ENCODE measurements at regions not wholly inside any gene's neighbourhood (a gene's known extent, or its start where the extent isn't known, plus 50 kb on each side); places are given as distances from the start of the nearest gene placed in this dataset.

DNA sequence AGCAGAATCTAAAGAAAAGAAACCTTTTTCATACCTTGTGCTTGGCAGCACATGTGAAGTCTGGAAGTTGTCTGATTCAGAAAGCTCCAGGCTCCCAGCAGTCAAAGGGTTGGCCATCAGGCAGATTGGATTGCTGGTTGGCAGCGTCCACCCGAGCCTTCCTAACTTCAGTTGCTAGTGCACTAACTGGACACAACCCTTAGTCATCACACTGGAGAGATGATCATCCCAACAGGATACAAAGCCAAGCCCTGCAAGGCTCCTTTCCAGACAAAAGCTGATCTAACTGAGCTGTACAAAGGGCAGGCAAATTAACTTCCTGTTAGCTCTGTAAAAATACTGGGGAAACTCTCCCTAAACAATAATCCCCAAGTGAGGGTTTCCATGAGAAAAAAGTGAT, 185.6 kb downstream of the SNX18 start:
- Histone ChIP-seq H4K20me1 (ENCODE audit: insufficient read depth, low read length) (no peaks in the 10 kb centered on the region), H3K36me3 (replicated peaks; ENCODE audit: low read depth, low read length) (no peaks in the 10 kb centered on the region), H3K27me3 (ENCODE audit: low read depth, low read length) (no peaks in the 10 kb centered on the region), H3K4me2 (ENCODE audit: low read length) (no peak overlapping the region), H3K79me2 (ENCODE audit: low read length) (no peaks in the 10 kb centered on the region), H3K27ac (ENCODE audit: low read length) (no peak overlapping the region), H3K9me3 (ENCODE audit: insufficient read depth, low read length) (no peaks in the 10 kb centered on the region), H3K4me3 (ENCODE audit: low read length) (no peak overlapping the region), H3K4me1 (ENCODE audit: low read length) (peaks cover 39% of the 10 kb centered on the region), H2AFZ (ENCODE audit: low read depth, low read length) (no peak overlapping the region), H3K9ac (ENCODE audit: low read length) (no peak overlapping the region)
- TF ChIP-seq EZH2phosphoT487 (IDR thresholded peaks at IDR 0.05; ENCODE audit: low read depth) (no peak), CTCF (IDR thresholded peaks at IDR 0.05; ENCODE audit: low read depth, low read length) (no peak)

DNA sequence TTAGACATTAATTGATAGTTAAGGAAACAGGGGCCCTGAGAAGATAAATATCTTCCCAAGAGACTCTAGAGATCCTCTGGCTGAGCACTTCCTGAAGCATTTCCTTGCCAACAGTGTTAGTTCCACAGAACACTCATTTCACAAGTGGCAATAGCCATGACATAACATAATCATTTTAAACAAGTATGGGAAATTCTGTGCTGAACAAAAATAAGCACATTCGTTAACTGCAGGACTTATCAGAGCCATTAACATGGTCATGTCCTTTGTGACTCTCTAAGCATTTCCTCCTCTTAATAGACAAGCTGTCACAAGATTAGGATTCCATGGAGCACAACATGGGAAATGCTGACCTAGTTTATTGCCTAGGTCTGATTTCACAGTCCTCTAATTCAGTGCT, 184.9 kb downstream of the SNX18 start:
- H3K27me3 ChIP-seq (ENCODE audit: low read depth, low read length): no peaks in the 10 kb centered on the region
- H3K4me3 ChIP-seq (ENCODE audit: low read length): no peak overlapping the region
- no peaks in the 10 kb centered on the region for H3K36me3 ChIP-seq (replicated peaks; ENCODE audit: low read depth, low read length)
- no peak overlapping the region for H3K27ac ChIP-seq (ENCODE audit: low read length)
- H3K9ac ChIP-seq (ENCODE audit: low read length): no peak overlapping the region
- H3K9me3 ChIP-seq (ENCODE audit: insufficient read depth, low read length): no peaks in the 10 kb centered on the region
- peaks cover 33% of the 10 kb centered on the region for H3K4me1 ChIP-seq (ENCODE audit: low read length)
- H4K20me1 ChIP-seq (ENCODE audit: insufficient read depth, low read length): no peaks in the 10 kb centered on the region
- H3K79me2 ChIP-seq (ENCODE audit: low read length): no peaks in the 10 kb centered on the region
- no peak for TF ChIP-seq CTCF (IDR thresholded peaks at IDR 0.05; ENCODE audit: low read depth, low read length)
- no peak for TF ChIP-seq EZH2phosphoT487 (IDR thresholded peaks at IDR 0.05; ENCODE audit: low read depth)
- no peak overlapping the region for H2AFZ ChIP-seq (ENCODE audit: low read depth, low read length)
- no peak overlapping the region for H3K4me2 ChIP-seq (ENCODE audit: low read length)

DNA sequence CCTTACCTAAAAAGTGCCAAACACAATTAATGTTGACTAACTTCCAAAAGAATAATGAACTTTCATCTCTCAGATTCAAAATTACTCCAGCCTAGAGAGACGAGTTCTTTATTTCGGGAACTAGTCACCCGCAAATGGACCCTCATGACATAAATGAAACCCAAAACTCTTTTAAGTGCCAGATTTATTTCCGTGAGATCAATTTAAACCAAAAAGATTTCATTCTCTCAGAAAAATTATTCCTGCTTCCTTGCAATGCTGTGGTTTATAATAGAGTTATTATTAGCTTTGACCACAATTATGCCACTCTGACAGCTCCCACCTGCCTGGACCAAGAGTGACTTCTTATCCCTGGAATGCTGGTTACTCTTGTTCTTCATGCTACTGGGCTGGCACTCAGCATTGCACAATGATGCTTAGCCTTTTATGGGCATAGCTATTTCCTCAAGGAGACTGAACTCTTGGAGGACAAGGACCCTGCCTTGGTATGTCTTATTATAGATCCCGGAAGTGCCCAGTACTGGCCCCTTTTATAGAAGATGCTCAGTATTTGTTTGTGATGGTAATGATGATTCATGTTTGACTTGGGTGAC, 183.5 kb downstream of the SNX18 start:
- Histone ChIP-seq H3K4me3 (ENCODE audit: low read length) (no peak overlapping the region), H3K4me2 (ENCODE audit: low read length) (no peak overlapping the region), H3K36me3 (replicated peaks; ENCODE audit: low read depth, low read length) (no peaks in the 10 kb centered on the region), H2AFZ (ENCODE audit: low read depth, low read length) (no peak overlapping the region), H3K27me3 (ENCODE audit: low read depth, low read length) (no peaks in the 10 kb centered on the region), H3K79me2 (ENCODE audit: low read length) (no peaks in the 10 kb centered on the region), H3K27ac (ENCODE audit: low read length) (no peak overlapping the region), H4K20me1 (ENCODE audit: insufficient read depth, low read length) (no peaks in the 10 kb centered on the region), H3K9ac (ENCODE audit: low read length) (no peak overlapping the region), H3K4me1 (ENCODE audit: low read length) (peaks cover 19% of the 10 kb centered on the region), H3K9me3 (ENCODE audit: insufficient read depth, low read length) (no peaks in the 10 kb centered on the region)
- no peak for TF ChIP-seq CTCF (IDR thresholded peaks at IDR 0.05; ENCODE audit: low read depth, low read length)
- TF ChIP-seq EZH2phosphoT487 (IDR thresholded peaks at IDR 0.05; ENCODE audit: low read depth): no peak

- Histone ChIP-seq H2AFZ (ENCODE audit: low read depth, low read length) (no peak overlapping the region), H3K27ac (ENCODE audit: low read length) (no peak overlapping the region), H3K79me2 (ENCODE audit: low read length) (no peaks in the 10 kb centered on the region), H3K9me3 (ENCODE audit: insufficient read depth, low read length) (no peaks in the 10 kb centered on the region), H3K4me1 (ENCODE audit: low read length) (peaks cover 21% of the 10 kb centered on the region), H3K27me3 (ENCODE audit: low read depth, low read length) (no peaks in the 10 kb centered on the region), H3K4me2 (ENCODE audit: low read length) (no peak overlapping the region), H3K4me3 (ENCODE audit: low read length) (no peak overlapping the region), H4K20me1 (ENCODE audit: insufficient read depth, low read length) (no peaks in the 10 kb centered on the region), H3K36me3 (replicated peaks; ENCODE audit: low read depth, low read length) (peaks cover 4% of the 10 kb centered on the region), H3K9ac (ENCODE audit: low read length) (no peak overlapping the region)
- no peak for TF ChIP-seq CTCF (IDR thresholded peaks at IDR 0.05; ENCODE audit: low read depth, low read length)
- no peak for TF ChIP-seq EZH2phosphoT487 (IDR thresholded peaks at IDR 0.05; ENCODE audit: low read depth)
These were observed 179.4 kb downstream of the SNX18 start for GRCh38 chr5:54696931-54697330.

All from OCI-LY3 (cell line).